NCI-H345 treated with DMSO at 0.1 percent for 48 hours (cell line): ENCODE measurements at regions not wholly inside any gene's neighbourhood (a gene's known extent, or its start where the extent isn't known, plus 50 kb on each side); places are given as distances from the start of the nearest gene placed in this dataset.
"Not testable (repeated sequence)": the region's sequence is repeated elsewhere in the genome, so short reads cannot be mapped to it uniquely, and the experiment has no call there.

Source experiments
- DNase-seq: peaks from one replicate; lab custom pipeline; 2025; ENCODE audit not compliant: unreplicated experiment; lab: John Stamatoyannopoulos, UW

GRCh38 chr9:86997156-86997555 is 49.9 kb upstream of the GAS1 start:
- no peak for DNase-seq

- no peak for DNase-seq
These were observed 50.6 kb upstream of the GAS1 start for GRCh38 chr9:86997951-86998350.

GRCh38 chr9:87002517-87002916 is 55.2 kb upstream of the GAS1 start:
- DNase-seq: no peak

GRCh38 chr9:87004016-87004415 is 56.7 kb upstream of the GAS1 start:
- DNase-seq: no peak

- DNase-seq: no peak
These were observed 59.6 kb upstream of the GAS1 start for GRCh38 chr9:87006956-87007355.

- DNase-seq: no peak
These were observed 60.5 kb upstream of the GAS1 start for GRCh38 chr9:87007711-87008366.

GRCh38 chr9:87008667-87009066 is 61.4 kb upstream of the GAS1 start:
- no peak for DNase-seq

GRCh38 chr9:87010626-87011025 is 63.3 kb upstream of the GAS1 start:
- no peak for DNase-seq

- DNase-seq: no peak
These were observed 64.2 kb upstream of the GAS1 start for GRCh38 chr9:87011551-87011950.

- no peak for DNase-seq
These were observed 66.2 kb upstream of the GAS1 start for GRCh38 chr9:87013490-87013889.

- DNase-seq: no peak
These were observed 67.1 kb upstream of the GAS1 start for GRCh38 chr9:87014436-87014835.

- DNase-seq: no peak
These were observed 69.4 kb upstream of the GAS1 start for GRCh38 chr9:87016681-87017080.

- no peak for DNase-seq
These were observed 73.1 kb upstream of the GAS1 start for GRCh38 chr9:87020169-87020950.

GRCh38 chr9:87022178-87022577 is 74.9 kb upstream of the GAS1 start:
- no peak for DNase-seq

GRCh38 chr9:87026204-87026603 is 78.9 kb upstream of the GAS1 start:
- no peak for DNase-seq

- not testable (repeated sequence) for DNase-seq
These were observed 81.5 kb upstream of the GAS1 start for GRCh38 chr9:87028836-87029235.

- DNase-seq: no peak
These were observed 82.6 kb upstream of the GAS1 start for GRCh38 chr9:87029905-87030304.

GRCh38 chr9:87034841-87035240 is 87.5 kb upstream of the GAS1 start:
- DNase-seq: no peak

- DNase-seq: no peak
These were observed 88.6 kb upstream of the GAS1 start for GRCh38 chr9:87035879-87036278.

- no peak for DNase-seq
These were observed 89.2 kb upstream of the GAS1 start for GRCh38 chr9:87036506-87036905.

- DNase-seq: no peak
These were observed 92.6 kb upstream of the GAS1 start for GRCh38 chr9:87039809-87040392.

- no peak for DNase-seq
These were observed 93.2 kb upstream of the GAS1 start for GRCh38 chr9:87040410-87041009.
